Stomach (tissue), 4 donors: ENCODE measurements at regions not wholly inside any gene's neighbourhood (a gene's known extent, or its start where the extent isn't known, plus 50 kb on each side); places are given as distances from the start of the nearest gene placed in this dataset.

ENCODE experiments used
- CTCF ChIP-seq, 7 experiments: fragments of 450-650 bp in 4 of 7; fragments of 200-600 bp in 3 of 7; sonication (generic) in 3 of 7; IDR thresholded peaks; one replicate each; pipeline ENCODE4 v1.5.1; 2016 to 2019; ENCODE audit warnings: antibody characterized with exemption in 7 of 7, control low read depth in 2 of 7, mild to moderate bottlenecking in 1 of 7
- EP300 ChIP-seq: sonication (generic); formaldehyde crosslinking; IDR thresholded peaks from one replicate; pipeline ENCODE4 v1.6.1; 2017; ENCODE audit warnings: antibody characterized with exemption
- POLR2A ChIP-seq, 4 donors: fragments of 450-650 bp; IDR thresholded peaks; one replicate each; pipeline ENCODE4 v1.6.1; 2016; ENCODE audit warnings: antibody characterized with exemption in 4 of 4, control low read depth in 2 of 4, mild to moderate bottlenecking in 1 of 4, moderate library complexity in 1 of 4
- POLR2AphosphoS5 ChIP-seq, 3 donors: sonication (generic); formaldehyde crosslinking; IDR thresholded peaks; one replicate each; pipeline ENCODE4 v1.6.1; 2016; ENCODE audit warnings: antibody characterized with exemption in 3 of 3

- TF ChIP-seq CTCF (IDR thresholded peaks at IDR 0.05) (no peak), POLR2A (IDR thresholded peaks at IDR 0.05) (no peak), POLR2AphosphoS5 (IDR thresholded peaks at IDR 0.05) (no peak), EP300 (no peak)
Measured at GRCh38 chr7:156582591-156583123, 57.9 kb upstream of the RNF32 start.
